ENCODE measurements at regions not wholly inside any gene's neighbourhood (a gene's known extent, or its start where the extent isn't known, plus 50 kb on each side); places are given as distances from the start of the nearest gene placed in this dataset.

GRCh38 chr13:108477376-108477775 is 152.0 kb upstream of the MYO16 start:
- DNase-seq (ENCODE audit: low read depth) = no peak
- no peak overlapping the region for H3K4me3 ChIP-seq (ENCODE audit: control insufficient read depth, low read depth, low read length)
- TF ChIP-seq CTCF (conservative IDR thresholded peaks at IDR 0.05; ENCODE audit: control insufficient read depth, insufficient read depth, low read depth, low read length) = no peak

DNA sequence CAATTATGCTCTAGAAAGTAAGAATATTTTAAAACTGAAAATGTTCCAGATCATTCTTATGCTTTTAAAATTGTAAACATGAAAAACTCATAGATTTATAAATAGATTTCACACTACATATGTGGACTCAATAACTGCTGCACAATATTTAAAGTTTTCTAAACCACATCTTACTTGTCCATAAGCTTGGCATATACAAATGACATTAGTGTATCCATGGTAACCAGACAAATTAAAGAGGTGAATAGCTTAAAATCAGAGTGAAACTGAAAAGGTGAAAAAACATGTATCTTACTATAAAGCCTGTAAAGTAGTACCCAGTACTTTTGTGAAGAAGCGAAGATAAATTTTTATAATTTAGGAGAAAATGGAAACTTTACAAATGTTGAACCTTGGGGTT is 151.2 kb upstream of the MYO16 start:
- DNase-seq (ENCODE audit: low read depth) = no peak
- no peak overlapping the region for H3K4me3 ChIP-seq (ENCODE audit: control insufficient read depth, low read depth, low read length)
- TF ChIP-seq CTCF (conservative IDR thresholded peaks at IDR 0.05; ENCODE audit: control insufficient read depth, insufficient read depth, low read depth, low read length) = no peak

DNA sequence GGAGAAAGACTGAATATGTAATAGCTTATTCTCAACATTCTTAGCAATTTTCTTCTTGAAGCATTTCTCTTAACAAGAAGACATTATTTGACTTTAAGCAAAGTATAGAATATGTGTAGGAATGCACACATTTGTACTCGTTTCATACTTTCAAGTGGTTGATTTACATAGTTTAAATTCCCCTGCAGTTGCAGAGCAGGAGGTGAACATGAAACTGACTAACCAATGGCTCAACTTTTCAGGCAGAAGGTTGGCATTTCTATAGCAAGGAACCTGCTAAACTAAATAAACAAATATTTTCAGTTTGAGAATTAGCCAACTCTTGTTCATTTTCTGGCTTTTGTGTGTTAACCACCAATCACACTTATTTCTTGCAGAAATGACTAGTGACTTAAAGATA is 145.4 kb upstream of the MYO16 start:
- no peak overlapping the region for H3K4me3 ChIP-seq (ENCODE audit: control insufficient read depth, low read depth, low read length)
- TF ChIP-seq CTCF (conservative IDR thresholded peaks at IDR 0.05; ENCODE audit: control insufficient read depth, insufficient read depth, low read depth, low read length) = no peak
- no peak for DNase-seq (ENCODE audit: low read depth)

- no peak for TF ChIP-seq CTCF (conservative IDR thresholded peaks at IDR 0.05; ENCODE audit: control insufficient read depth, insufficient read depth, low read depth, low read length)
- H3K4me3 ChIP-seq (ENCODE audit: control insufficient read depth, low read depth, low read length) = no peak overlapping the region
- no peak for DNase-seq (ENCODE audit: low read depth)
These were observed 143.3 kb upstream of the MYO16 start for GRCh38 chr13:108486096-108486495.

DNA sequence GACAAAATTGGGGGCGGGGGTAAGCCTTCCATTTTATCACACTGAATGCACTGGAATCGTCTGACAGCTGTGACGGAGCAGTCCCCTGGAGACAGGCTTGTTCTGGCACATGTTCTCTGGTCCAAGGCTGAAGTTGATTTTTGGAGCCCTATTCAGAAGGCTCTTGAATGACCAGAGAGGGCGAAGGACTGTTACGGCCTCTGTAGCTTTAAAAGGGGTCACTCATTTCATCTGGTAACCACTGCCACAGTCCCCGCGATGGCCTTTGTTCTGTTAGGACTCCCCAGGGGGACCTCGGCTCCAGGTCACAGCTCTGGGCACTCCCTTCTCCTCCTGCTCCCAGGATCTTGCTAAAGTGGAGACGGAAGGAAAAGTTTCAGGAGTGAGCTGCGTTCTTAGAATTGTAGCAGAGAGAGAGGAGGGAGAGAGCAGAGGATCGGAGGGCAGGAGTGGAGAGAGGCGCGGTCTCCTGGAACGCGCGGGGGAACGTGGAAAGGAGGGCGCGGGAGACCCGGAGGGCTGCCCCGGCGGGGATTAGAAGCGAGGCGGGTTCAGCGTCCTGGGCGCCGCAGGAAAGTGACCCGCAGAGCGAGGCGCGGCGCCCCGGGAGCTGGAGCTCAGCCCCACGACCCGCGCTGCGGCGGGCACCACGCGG is 134.3 kb upstream of the MYO16 start:
- H3K4me3 ChIP-seq (ENCODE audit: control insufficient read depth, low read depth, low read length) = no peak overlapping the region
- DNase-seq (ENCODE audit: low read depth) = no peak
- TF ChIP-seq CTCF (conservative IDR thresholded peaks at IDR 0.05; ENCODE audit: control insufficient read depth, insufficient read depth, low read depth, low read length) = no peak

GRCh38 chr13:108495646-108496361 is 133.6 kb upstream of the MYO16 start:
- no peak for DNase-seq (ENCODE audit: low read depth)
- no peak for TF ChIP-seq CTCF (conservative IDR thresholded peaks at IDR 0.05; ENCODE audit: control insufficient read depth, insufficient read depth, low read depth, low read length)
- H3K4me3 ChIP-seq (ENCODE audit: control insufficient read depth, low read depth, low read length) = no peak overlapping the region

Measured in fibroblast of mammary gland (primary cell).